ENCODE measurements at regions not wholly inside any gene's neighbourhood (a gene's known extent, or its start where the extent isn't known, plus 50 kb on each side); places are given as distances from the start of the nearest gene placed in this dataset.

DNA sequence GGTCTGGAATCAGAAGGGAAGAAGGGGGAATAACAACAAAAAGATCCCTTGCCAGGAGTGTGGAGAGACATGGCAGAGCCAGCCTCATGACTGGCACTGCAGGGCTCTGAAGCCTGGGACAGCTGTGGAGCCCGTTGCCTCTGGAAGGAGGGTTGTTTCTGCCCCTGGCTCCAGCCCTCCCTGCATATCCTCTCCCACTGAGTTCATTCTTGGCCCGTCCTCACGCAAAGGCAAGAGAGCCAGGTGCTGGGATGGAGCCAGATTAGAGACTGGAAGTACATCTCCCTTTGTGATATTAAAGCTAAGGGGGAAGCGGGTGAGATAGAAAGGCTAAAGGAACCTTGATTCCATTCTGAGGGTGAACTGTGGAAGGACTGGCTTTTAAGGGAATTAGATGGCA, 141.5 kb upstream of the NPVF start:
- H3K4me3 ChIP-seq (ENCODE audit: low read depth, low read length), result no peak overlapping the region
- no peaks in the 10 kb centered on the region for H3K4me1 ChIP-seq (ENCODE audit: control insufficient read depth, insufficient read depth, low read length)
- no peak overlapping the region for H3K9ac ChIP-seq (ENCODE audit: low read depth, low read length)
- no peaks in the 10 kb centered on the region for H3K9me3 ChIP-seq (ENCODE audit: control insufficient read depth, insufficient read depth, low read length)
- no peaks in the 10 kb centered on the region for H3K36me3 ChIP-seq (ENCODE audit: control insufficient read depth, insufficient read depth, low read length)
- H3K27me3 ChIP-seq (ENCODE audit: control insufficient read depth, insufficient read depth, low read length), result no peaks in the 10 kb centered on the region

- no peaks in the 10 kb centered on the region for H3K4me1 ChIP-seq (ENCODE audit: control insufficient read depth, insufficient read depth, low read length)
- no peaks in the 10 kb centered on the region for H3K9me3 ChIP-seq (ENCODE audit: control insufficient read depth, insufficient read depth, low read length)
- no peak overlapping the region for H3K4me3 ChIP-seq (ENCODE audit: low read depth, low read length)
- H3K36me3 ChIP-seq (ENCODE audit: control insufficient read depth, insufficient read depth, low read length), result no peaks in the 10 kb centered on the region
- H3K27me3 ChIP-seq (ENCODE audit: control insufficient read depth, insufficient read depth, low read length), result no peaks in the 10 kb centered on the region
- no peak overlapping the region for H3K9ac ChIP-seq (ENCODE audit: low read depth, low read length)
These were observed 143.7 kb upstream of the NPVF start for GRCh38 chr7:25371972-25372371.

DNA sequence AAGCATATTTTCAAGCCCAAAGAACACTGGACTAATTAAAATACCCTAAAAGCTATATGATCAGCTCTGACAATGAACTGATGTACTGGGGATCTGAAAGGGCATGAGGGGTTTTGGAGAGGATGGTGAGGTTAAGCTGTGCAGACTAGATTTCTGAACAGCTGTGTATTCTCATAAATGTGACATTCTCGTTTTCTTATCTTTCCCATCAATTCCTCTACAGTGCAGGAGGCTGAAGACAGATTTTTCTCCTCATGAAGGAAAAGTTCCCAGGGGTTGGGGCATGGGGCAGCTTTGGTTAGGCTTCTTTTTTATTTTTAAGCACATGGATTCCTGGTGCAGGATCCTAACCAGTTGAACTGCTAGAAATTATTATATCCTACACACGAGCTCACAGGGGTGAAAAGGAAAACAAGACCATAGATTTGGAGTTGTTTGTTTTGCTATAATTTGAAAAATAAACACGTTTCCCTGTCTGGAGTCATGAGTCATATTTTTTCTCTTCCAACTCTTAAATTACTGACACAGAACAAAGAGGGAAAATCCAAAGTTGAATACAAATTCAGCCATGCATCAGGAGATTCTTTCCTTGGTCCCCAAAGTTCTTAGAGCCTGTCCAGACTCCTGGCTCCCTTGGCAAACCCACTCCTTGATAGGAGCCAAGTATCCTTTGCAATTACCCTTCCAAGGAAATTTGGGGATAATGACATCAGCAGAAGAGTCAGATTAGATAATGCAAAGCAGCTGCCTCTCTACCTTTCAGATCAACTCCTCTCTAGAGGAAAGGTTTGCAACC, 147.7 kb upstream of the NPVF start:
- Histone ChIP-seq H3K9ac (ENCODE audit: low read depth, low read length) (no peak overlapping the region), H3K36me3 (ENCODE audit: control insufficient read depth, insufficient read depth, low read length) (no peaks in the 10 kb centered on the region), H3K27me3 (ENCODE audit: control insufficient read depth, insufficient read depth, low read length) (no peaks in the 10 kb centered on the region), H3K4me3 (ENCODE audit: low read depth, low read length) (no peak overlapping the region), H3K9me3 (ENCODE audit: control insufficient read depth, insufficient read depth, low read length) (no peaks in the 10 kb centered on the region), H3K4me1 (ENCODE audit: control insufficient read depth, insufficient read depth, low read length) (no peaks in the 10 kb centered on the region)

DNA sequence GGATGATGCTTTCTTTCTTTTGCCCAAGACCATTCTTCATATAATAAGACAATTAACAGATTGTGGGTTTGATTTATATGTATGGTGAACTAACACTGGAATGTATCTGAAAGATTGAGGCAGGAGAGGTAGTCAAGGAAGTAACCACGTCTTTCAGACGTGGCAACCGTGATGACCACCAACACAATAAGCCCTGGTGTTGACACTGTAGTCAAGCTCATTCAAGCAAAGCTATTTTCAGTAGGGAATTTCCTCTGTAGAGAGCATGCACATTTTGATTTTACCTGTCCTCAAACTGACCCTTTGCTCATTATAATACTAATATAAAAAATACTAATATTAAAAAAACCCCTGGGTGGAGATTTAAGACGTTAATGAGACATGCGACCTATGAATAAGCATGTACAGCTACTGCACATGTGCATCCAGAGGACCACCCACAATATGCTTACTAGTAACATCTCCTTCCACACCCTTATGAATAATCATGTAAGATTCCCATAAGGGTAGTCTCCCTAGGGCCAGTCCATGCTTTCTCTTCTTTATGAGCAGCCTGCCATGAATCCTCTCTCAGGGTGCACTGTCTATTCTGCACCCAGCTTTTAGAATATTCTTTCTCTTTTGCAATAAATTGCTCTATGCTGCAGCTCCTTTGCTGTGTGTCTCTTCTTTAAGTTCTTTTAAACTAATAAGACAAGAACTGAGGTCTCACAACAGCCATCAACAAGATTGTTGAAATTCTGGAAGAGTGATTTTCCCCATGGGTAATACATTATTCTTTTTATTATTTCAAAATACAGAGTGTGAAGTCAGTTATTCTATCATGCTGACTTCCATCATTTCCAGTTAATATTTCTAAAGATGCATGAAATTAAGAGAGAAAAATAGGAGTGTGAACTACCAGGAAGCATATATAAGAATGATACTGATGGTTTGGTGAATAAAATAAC, 151.3 kb upstream of the NPVF start:
- Histone ChIP-seq H3K27me3 (ENCODE audit: control insufficient read depth, insufficient read depth, low read length) (no peaks in the 10 kb centered on the region), H3K9ac (ENCODE audit: low read depth, low read length) (no peak overlapping the region), H3K9me3 (ENCODE audit: control insufficient read depth, insufficient read depth, low read length) (no peaks in the 10 kb centered on the region), H3K36me3 (ENCODE audit: control insufficient read depth, insufficient read depth, low read length) (no peaks in the 10 kb centered on the region), H3K4me3 (ENCODE audit: low read depth, low read length) (no peak overlapping the region), H3K4me1 (ENCODE audit: control insufficient read depth, insufficient read depth, low read length) (no peaks in the 10 kb centered on the region)

DNA sequence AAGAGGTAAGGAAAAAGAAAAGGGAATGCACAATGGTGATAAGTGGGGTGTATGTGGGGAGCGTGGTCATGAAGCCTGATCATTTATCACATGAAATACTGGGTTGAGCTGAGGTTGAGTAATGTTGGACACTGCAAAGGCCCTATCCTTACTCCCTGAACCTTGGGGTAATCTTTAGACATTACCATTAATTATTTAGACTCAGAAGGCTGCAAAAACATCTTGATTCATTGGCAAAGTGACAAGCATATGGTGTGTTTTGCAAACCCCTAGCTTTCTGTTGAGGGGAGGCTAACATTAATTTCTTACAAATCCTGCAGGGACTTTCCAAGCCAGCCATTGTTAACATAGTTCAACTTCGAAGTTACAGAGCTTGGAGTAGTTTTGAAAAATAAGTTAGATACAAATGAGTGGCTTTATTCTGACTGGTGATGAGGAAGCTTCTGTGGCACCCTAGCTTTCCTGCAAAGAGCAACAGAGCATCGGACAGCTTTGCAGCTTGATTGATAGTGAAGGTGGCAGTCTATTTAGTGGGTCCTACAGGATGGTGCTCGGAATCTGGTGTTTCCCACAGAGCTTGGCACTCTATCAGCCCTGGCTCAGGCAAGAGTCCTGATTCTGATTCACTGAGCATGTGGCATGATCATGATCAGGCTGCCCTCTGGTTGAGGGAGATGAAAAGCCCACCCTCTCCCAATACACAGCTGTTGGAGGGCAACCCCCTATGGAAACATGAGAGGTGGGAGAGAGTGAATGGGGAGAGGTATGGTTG, 153.7 kb upstream of the NPVF start:
- no peaks in the 10 kb centered on the region for H3K9me3 ChIP-seq (ENCODE audit: control insufficient read depth, insufficient read depth, low read length)
- no peak overlapping the region for H3K4me3 ChIP-seq (ENCODE audit: low read depth, low read length)
- H3K4me1 ChIP-seq (ENCODE audit: control insufficient read depth, insufficient read depth, low read length), result no peaks in the 10 kb centered on the region
- H3K27me3 ChIP-seq (ENCODE audit: control insufficient read depth, insufficient read depth, low read length), result no peaks in the 10 kb centered on the region
- H3K9ac ChIP-seq (ENCODE audit: low read depth, low read length), result no peak overlapping the region
- H3K36me3 ChIP-seq (ENCODE audit: control insufficient read depth, insufficient read depth, low read length), result no peaks in the 10 kb centered on the region

GRCh38 chr7:25382869-25383268, 154.6 kb upstream of the NPVF start:
- H3K9ac ChIP-seq (ENCODE audit: low read depth, low read length), result no peak overlapping the region
- H3K27me3 ChIP-seq (ENCODE audit: control insufficient read depth, insufficient read depth, low read length), result no peaks in the 10 kb centered on the region
- H3K4me3 ChIP-seq (ENCODE audit: low read depth, low read length), result no peak overlapping the region
- no peaks in the 10 kb centered on the region for H3K4me1 ChIP-seq (ENCODE audit: control insufficient read depth, insufficient read depth, low read length)
- H3K9me3 ChIP-seq (ENCODE audit: control insufficient read depth, insufficient read depth, low read length), result no peaks in the 10 kb centered on the region
- no peaks in the 10 kb centered on the region for H3K36me3 ChIP-seq (ENCODE audit: control insufficient read depth, insufficient read depth, low read length)

DNA sequence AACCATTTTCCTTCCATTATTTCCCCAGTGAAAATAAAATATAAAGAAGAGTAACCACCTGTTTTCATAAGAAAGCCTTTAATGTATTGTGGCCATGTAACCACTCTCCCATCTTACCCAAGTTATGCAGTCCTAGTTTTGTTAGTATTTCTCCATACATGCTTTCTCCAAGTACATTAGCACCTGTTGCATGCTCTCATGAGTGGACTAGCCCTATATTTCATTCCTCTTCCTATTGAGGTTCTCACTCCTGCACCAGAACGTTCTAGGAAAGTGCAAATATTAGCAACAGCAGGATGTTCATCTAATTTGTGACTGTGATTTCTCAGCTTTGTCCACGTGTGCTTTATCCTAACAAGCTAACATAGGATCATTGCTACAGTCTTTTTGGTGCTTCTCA, 155.1 kb upstream of the NPVF start:
- Histone ChIP-seq H3K4me1 (ENCODE audit: control insufficient read depth, insufficient read depth, low read length) (no peaks in the 10 kb centered on the region), H3K27me3 (ENCODE audit: control insufficient read depth, insufficient read depth, low read length) (no peaks in the 10 kb centered on the region), H3K36me3 (ENCODE audit: control insufficient read depth, insufficient read depth, low read length) (no peaks in the 10 kb centered on the region), H3K9ac (ENCODE audit: low read depth, low read length) (no peak overlapping the region), H3K4me3 (ENCODE audit: low read depth, low read length) (no peak overlapping the region), H3K9me3 (ENCODE audit: control insufficient read depth, insufficient read depth, low read length) (no peaks in the 10 kb centered on the region)

- H3K4me3 ChIP-seq (ENCODE audit: low read depth, low read length), result no peak overlapping the region
- no peaks in the 10 kb centered on the region for H3K36me3 ChIP-seq (ENCODE audit: control insufficient read depth, insufficient read depth, low read length)
- no peaks in the 10 kb centered on the region for H3K27me3 ChIP-seq (ENCODE audit: control insufficient read depth, insufficient read depth, low read length)
- H3K4me1 ChIP-seq (ENCODE audit: control insufficient read depth, insufficient read depth, low read length), result no peaks in the 10 kb centered on the region
- no peak overlapping the region for H3K9ac ChIP-seq (ENCODE audit: low read depth, low read length)
- no peaks in the 10 kb centered on the region for H3K9me3 ChIP-seq (ENCODE audit: control insufficient read depth, insufficient read depth, low read length)
These were observed 156.7 kb upstream of the NPVF start for GRCh38 chr7:25384788-25385505.

DNA sequence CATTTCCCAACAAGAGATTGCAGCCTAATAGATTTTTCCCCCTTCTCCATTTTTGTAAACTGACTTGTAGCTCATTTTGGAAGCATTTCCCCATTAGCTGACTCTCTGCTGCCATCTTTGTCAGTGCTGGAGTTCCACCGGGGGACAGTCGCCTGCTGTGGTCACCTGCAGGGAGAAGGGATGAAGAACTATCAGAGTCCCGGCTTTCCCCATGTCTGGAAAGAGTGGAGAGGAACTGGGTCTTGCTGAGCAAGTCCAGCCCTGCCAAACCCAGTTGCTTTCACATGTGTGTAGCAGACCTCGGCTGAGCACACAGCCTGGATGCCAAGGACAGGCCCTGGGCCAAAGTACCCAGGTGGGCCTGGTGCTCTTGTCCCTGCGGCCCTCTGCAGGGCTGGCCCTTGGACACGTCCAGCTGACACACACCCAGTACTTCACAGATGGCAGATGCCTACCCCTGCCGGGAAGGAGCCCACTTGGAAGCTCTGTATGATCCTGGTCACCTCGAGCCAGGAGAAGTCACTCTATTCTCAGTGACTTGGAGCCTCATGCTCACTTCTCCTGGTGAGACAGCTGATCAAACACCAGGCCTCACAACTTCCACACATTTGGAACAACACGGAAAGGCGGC, 157.3 kb upstream of the NPVF start:
- Histone ChIP-seq H3K27me3 (ENCODE audit: control insufficient read depth, insufficient read depth, low read length) (no peaks in the 10 kb centered on the region), H3K9me3 (ENCODE audit: control insufficient read depth, insufficient read depth, low read length) (no peaks in the 10 kb centered on the region), H3K9ac (ENCODE audit: low read depth, low read length) (no peak overlapping the region), H3K4me3 (ENCODE audit: low read depth, low read length) (no peak overlapping the region), H3K4me1 (ENCODE audit: control insufficient read depth, insufficient read depth, low read length) (no peaks in the 10 kb centered on the region), H3K36me3 (ENCODE audit: control insufficient read depth, insufficient read depth, low read length) (no peaks in the 10 kb centered on the region)

GRCh38 chr7:25386311-25386744, 158.0 kb upstream of the NPVF start:
- H3K9ac ChIP-seq (ENCODE audit: low read depth, low read length), result no peak overlapping the region

DNA sequence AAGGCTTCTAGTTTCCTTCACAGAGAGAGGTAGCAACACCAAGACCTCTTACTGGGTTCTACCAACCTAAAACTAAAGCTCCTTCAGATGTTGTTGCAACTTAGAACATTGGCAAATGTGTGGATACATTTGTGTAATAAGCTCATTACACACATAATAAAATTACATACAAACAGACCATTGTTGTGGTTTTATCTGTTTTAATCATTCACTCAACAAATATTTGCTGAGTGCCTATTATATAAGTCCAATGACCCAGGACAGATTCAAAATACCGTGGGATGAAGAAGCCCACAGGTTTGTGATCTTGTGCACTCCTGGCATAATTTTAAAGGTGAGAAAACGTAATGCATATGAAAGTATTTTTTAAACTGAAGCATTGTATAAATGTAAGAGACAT, 160.4 kb upstream of the NPVF start:
- Histone ChIP-seq H3K36me3 (ENCODE audit: control insufficient read depth, insufficient read depth, low read length) (no peaks in the 10 kb centered on the region), H3K9ac (ENCODE audit: low read depth, low read length) (no peak overlapping the region), H3K4me1 (ENCODE audit: control insufficient read depth, insufficient read depth, low read length) (no peaks in the 10 kb centered on the region), H3K9me3 (ENCODE audit: control insufficient read depth, insufficient read depth, low read length) (no peaks in the 10 kb centered on the region), H3K27me3 (ENCODE audit: control insufficient read depth, insufficient read depth, low read length) (no peaks in the 10 kb centered on the region), H3K4me3 (ENCODE audit: low read depth, low read length) (no peak overlapping the region)

More at GRCh38 chr7:25386311-25386744, 158.0 kb upstream of the NPVF start:
- Histone ChIP-seq H3K4me1 (ENCODE audit: control insufficient read depth, insufficient read depth, low read length) (no peaks in the 10 kb centered on the region), H3K9me3 (ENCODE audit: control insufficient read depth, insufficient read depth, low read length) (no peaks in the 10 kb centered on the region), H3K36me3 (ENCODE audit: control insufficient read depth, insufficient read depth, low read length) (no peaks in the 10 kb centered on the region), H3K27me3 (ENCODE audit: control insufficient read depth, insufficient read depth, low read length) (no peaks in the 10 kb centered on the region), H3K4me3 (ENCODE audit: low read depth, low read length) (no peak overlapping the region)

Data from iPS-15b (cell line).